Glomerular visceral epithelial cell (primary cell): ENCODE measurements at regions not wholly inside any gene's neighbourhood (a gene's known extent, or its start where the extent isn't known, plus 50 kb on each side); places are given as distances from the start of the nearest gene placed in this dataset.

Experiments used
- DNase-seq: peaks from one replicate; pipeline ENCODE4 v3.0.0-alpha.2; 2016; ENCODE audit errors: extremely low spot score

DNA sequence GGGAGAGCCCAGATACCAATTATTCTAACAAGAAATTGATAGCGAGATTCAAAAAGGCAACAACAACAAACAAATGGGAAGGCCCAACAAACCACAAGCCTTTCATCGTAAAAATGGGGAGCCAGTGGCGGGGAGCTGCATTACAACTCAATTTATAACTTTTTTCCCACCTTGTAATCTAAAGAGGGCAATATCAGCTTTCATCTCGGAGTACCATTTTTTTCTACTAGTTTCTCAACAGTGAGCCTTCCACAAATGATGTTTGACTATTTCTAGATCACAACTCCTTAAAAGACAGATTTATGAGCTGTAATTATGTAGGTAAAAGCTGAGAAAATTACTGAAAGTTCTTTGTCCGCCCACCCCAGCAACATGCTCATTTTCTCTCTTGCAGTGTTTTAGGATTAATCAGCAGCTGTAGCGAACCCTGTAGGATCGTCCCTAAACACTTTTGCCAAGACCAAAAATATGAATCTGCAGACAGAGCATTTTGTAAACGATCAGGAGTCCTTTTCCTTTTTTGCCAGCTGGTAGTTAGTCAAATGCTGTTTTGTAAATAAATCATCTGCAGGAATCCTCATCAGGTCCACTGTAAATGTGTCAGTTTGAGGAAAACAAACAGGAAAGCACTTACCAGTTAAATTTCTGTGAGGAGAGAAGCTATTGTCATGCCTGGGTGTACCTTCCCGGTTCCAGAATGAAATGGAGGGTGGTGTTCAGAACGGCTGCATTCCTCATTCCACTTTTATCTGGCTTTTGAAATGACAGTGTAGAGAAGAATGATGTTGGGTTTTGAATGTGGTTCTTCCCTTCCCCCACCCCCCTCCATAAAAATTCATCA is 53.2 kb downstream of the EEF1B2 start:
- peak; percentile 25 for DNase-seq

DNA sequence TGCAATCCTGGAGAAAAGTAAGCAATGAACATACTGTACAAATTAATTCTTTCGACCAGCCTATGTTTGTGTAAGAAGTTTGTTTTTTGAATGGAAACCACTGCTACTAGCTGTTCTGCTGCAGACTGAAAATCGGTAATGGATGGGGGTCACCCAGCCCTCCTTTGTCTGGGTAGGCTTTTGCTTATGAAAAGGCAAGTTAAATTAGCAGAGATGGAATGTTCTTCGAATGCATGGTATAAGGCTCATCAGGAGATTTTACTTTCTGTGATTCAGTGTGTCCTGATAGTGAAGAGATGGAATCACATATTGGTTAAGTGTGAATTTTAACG is 53.8 kb downstream of the EEF1B2 start:
- DNase-seq = no peak

DNA sequence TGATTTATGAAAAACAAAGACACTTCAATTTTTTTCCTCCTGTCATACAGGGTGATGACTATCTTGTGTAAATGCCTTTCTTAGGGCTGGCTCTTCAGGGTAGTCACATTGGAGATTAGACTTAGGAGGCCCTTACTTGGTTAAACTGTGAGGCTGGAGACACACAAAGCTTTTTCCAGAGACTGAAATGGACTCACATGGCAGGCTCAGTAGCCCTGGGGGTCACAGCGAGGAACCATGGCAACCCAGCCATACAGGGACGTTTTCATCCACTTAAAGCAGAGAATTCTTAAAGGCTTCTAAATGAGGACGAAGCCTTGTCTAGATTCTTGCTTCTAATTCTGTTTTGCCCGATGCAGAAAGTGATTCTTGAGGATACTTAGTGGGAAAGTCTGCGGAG is 57.3 kb upstream of the ZDBF2 start:
- no peak for DNase-seq

DNA sequence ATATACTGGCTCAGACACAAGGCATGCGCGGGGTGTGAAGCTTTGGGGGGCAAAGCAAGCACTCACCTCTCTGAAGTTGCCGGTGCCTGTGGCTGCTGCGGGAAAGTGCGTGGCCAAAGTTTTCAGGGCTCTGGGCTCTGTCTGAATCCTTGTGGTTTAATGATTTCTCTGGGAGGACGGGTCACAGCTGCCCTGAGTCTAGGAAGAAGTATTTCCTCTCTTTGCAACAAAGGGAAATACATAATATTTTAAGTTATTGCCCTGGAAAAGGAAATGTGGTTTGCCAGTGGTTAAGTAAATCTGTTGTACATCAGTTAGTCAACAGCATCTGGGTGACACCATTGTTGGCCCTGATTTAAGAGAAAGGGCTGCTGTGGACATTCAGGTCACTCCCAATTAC is 56.7 kb upstream of the ZDBF2 start:
- peak; percentile 34 for DNase-seq

DNA sequence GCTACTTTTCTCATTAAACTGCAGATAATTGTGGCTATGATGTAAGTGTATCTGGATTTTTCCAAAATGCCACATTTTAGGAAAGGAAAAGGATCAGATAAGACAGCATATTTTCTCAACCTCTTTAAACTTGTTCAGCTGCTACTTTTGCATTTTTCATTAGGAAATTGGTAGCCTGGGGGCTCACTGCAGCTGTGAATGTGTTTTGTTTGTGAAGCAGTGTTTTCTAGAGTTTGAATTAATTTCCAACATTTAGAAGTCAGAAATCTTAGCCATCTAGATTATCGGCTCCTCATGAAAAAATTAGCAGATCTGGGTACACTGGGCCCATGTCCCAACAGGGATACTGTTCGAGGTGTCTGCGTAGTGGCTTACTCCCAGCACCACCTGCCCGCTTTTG is 56.3 kb upstream of the ZDBF2 start:
- DNase-seq = no peak

DNA sequence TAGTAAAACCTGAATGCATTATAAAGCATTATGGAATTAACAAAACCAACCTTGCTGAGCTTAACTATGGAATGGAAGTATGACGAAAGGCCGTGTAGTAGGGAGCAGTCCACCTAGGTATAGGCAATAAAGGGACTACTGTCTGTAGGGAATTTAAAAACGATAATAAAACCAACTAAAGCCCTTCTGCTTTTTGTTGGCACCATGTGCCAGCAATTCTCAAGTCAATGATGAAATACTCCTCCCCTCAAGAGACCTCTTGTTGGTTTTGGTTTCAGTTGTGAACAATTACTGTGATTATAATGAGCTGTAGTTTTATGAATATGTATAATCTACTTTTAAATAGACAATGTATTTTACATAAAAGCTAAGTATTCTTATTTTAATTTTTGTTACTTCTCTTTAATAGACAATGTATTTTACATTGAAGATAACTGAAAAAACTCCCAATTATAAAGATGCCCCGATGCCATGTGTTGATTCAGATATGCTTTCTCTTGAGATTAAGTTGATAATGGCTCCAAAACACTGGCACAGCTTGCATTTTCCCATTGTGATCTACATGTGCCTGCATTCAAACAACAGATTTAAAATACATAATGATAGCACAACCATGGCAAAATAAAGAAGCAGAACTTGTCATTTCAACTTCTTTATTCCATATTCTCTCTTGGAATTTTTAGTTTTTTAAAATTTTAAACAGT is 55.5 kb upstream of the ZDBF2 start:
- no peak for DNase-seq

DNA sequence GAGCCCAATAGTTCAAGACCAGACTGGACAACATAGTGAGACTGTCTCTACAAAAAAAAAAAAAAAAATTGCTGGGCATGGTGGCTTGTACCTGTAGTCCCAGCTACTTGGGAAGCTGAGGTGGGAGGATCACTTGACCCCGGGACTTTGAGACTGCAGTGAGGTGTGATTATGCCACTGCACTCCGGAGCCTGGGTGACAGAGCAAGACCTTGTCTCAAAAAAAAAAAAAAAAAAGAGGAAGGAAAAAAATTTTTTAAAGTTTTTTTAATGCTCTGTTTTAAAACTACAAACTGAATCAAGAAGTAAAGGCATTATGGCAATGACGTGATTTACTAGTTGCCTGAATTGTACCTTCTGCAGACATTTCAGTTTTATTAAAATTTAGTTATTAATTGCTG is 54.5 kb upstream of the ZDBF2 start:
- no peak for DNase-seq

DNA sequence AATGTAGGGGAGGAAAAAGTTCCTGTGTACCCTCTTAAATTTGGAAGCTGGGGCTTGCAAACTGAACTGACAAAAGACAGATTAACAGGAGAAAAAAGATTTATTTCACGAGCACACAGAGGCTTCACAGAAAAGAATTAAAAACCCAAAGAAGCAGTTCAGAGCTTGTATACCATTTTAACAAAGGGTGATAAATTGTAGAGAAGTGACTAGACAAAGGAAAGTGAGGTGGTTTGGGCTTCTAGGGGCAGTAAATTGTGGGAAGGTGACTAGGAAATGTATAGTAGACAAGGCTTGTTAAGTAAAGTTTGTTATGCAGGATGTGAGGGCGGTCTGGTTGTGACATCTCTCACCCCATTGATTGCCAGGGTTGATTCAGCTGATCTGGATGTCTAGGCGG is 53.5 kb upstream of the ZDBF2 start:
- no peak for DNase-seq
